WTC11 (cell line): ENCODE measurements at regions not wholly inside any gene's neighbourhood (a gene's known extent, or its start where the extent isn't known, plus 50 kb on each side); places are given as distances from the start of the nearest gene placed in this dataset.

Source experiments
- CBFB ChIP-seq: sonication (generic); formaldehyde crosslinking; IDR thresholded peaks from 2 replicates; pipeline ENCODE4 v1.8.1; 2022; ENCODE audit warnings: mild to moderate bottlenecking, low read depth, missing genetic modification reagents
- FOXJ3 ChIP-seq: sonication (generic); formaldehyde crosslinking; IDR thresholded peaks from 2 replicates; pipeline ENCODE4 v1.9.0; 2021; ENCODE audit warnings: missing genetic modification reagents, mild to moderate bottlenecking, borderline replicate concordance
- SP1 ChIP-seq: sonication (generic); formaldehyde crosslinking; conservative IDR thresholded peaks from 2 replicates; pipeline ENCODE4 v1.8.1; 2022; ENCODE audit warnings: missing genetic modification reagents
- ZNF232 ChIP-seq: sonication (generic); formaldehyde crosslinking; IDR thresholded peaks from 2 replicates; pipeline ENCODE4 v1.8.0; 2022; ENCODE audit warnings: mild to moderate bottlenecking, missing genetic modification reagents
- TF ChIP-seq, protein P1 (sequence below): sonication (generic); formaldehyde crosslinking; IDR thresholded peaks from 2 replicates; pipeline ENCODE4 v1.8.1; 2023; ENCODE audit warnings: mild to moderate bottlenecking, missing genetic modification reagents, moderate library complexity
- TF ChIP-seq, protein P2 (sequence below): sonication (generic); formaldehyde crosslinking; IDR thresholded peaks from 2 replicates; pipeline ENCODE4 v1.8.1; 2023; ENCODE audit warnings: mild to moderate bottlenecking, missing genetic modification reagents, moderate library complexity
- TF ChIP-seq, protein P3 (sequence below): sonication (generic); formaldehyde crosslinking; IDR thresholded peaks from 2 replicates; pipeline ENCODE4 v1.8.1; 2022; ENCODE audit warnings: low read depth, mild to moderate bottlenecking, moderate library complexity, missing genetic modification reagents, borderline replicate concordance
- TF ChIP-seq, protein P4 (sequence below): sonication (generic); formaldehyde crosslinking; IDR thresholded peaks from 2 replicates; pipeline ENCODE4 v1.8.0; 2022; ENCODE audit warnings: mild to moderate bottlenecking, missing genetic modification reagents
- TF ChIP-seq, protein P5 (sequence below): fragments of 200-600 bp; IDR thresholded peaks from 2 replicates; pipeline ENCODE4 v1.8.0; 2022; ENCODE audit warnings: antibody characterized with exemption

DNA sequence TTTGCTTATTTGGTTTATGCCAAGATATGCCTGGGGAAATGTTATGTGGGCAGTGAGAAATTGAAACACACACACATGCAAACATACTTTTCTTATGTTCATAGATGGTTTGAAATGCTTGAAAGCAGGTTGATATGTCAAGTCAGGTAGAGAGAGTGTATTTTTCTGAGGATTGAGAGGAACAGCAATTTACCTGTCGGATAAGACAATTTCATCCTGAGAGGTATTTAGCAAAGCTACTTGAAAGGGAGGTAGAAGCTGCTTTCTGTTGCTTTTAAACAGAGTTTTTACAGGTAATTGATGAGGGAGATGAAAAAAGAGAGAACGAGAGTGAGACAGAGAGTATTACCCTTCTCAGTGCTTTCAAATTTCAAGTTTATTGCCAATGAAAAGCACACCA lies 854.3 kb downstream of the CDH8 start:
- TF ChIP-seq, protein P1, sequence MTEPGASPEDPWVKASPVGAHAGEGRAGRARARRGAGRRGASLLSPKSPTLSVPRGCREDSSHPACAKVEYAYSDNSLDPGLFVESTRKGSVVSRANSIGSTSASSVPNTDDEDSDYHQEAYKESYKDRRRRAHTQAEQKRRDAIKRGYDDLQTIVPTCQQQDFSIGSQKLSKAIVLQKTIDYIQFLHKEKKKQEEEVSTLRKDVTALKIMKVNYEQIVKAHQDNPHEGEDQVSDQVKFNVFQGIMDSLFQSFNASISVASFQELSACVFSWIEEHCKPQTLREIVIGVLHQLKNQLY, result no peak
- TF ChIP-seq ZNF232 (no peak), FOXJ3 (CRISPR knock-in tag) (no peak), SP1 (no peak), CBFB (CRISPR knock-in tag) (no peak)
- TF ChIP-seq, protein P2, sequence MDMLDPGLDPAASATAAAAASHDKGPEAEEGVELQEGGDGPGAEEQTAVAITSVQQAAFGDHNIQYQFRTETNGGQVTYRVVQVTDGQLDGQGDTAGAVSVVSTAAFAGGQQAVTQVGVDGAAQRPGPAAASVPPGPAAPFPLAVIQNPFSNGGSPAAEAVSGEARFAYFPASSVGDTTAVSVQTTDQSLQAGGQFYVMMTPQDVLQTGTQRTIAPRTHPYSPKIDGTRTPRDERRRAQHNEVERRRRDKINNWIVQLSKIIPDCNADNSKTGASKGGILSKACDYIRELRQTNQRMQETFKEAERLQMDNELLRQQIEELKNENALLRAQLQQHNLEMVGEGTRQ, result no peak
- TF ChIP-seq, protein P3, sequence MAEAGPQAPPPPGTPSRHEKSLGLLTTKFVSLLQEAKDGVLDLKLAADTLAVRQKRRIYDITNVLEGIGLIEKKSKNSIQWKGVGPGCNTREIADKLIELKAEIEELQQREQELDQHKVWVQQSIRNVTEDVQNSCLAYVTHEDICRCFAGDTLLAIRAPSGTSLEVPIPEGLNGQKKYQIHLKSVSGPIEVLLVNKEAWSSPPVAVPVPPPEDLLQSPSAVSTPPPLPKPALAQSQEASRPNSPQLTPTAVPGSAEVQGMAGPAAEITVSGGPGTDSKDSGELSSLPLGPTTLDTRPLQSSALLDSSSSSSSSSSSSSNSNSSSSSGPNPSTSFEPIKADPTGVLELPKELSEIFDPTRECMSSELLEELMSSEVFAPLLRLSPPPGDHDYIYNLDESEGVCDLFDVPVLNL (CRISPR knock-in tag), result no peak
- TF ChIP-seq, protein P4, sequence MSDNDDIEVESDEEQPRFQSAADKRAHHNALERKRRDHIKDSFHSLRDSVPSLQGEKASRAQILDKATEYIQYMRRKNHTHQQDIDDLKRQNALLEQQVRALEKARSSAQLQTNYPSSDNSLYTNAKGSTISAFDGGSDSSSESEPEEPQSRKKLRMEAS (CRISPR knock-in tag), result no peak
- TF ChIP-seq, protein P5, sequence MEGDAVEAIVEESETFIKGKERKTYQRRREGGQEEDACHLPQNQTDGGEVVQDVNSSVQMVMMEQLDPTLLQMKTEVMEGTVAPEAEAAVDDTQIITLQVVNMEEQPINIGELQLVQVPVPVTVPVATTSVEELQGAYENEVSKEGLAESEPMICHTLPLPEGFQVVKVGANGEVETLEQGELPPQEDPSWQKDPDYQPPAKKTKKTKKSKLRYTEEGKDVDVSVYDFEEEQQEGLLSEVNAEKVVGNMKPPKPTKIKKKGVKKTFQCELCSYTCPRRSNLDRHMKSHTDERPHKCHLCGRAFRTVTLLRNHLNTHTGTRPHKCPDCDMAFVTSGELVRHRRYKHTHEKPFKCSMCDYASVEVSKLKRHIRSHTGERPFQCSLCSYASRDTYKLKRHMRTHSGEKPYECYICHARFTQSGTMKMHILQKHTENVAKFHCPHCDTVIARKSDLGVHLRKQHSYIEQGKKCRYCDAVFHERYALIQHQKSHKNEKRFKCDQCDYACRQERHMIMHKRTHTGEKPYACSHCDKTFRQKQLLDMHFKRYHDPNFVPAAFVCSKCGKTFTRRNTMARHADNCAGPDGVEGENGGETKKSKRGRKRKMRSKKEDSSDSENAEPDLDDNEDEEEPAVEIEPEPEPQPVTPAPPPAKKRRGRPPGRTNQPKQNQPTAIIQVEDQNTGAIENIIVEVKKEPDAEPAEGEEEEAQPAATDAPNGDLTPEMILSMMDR, result no peak
